Hepatocyte (in vitro differentiated cells): ENCODE measurements at regions not wholly inside any gene's neighbourhood (a gene's known extent, or its start where the extent isn't known, plus 50 kb on each side); places are given as distances from the start of the nearest gene placed in this dataset.

Experiments used
- DNase-seq: peaks from one replicate; pipeline ENCODE4 v3.0.0-alpha.2; 2016; ENCODE audit warnings: low spot score
- H2AFZ ChIP-seq: fragments of 200-600 bp; sonication (generic); 2 replicates; pipeline ENCODE4 v1.6.0; 2016; ENCODE audit warnings: antibody characterized with exemption, mild to moderate bottlenecking
- H3K27ac ChIP-seq: fragments of 200-600 bp; sonication (generic); 2 replicates; pipeline ENCODE4 v1.5.1; 2016; ENCODE audit warnings: mild to moderate bottlenecking
- H3K27me3 ChIP-seq: fragments of 200-600 bp; sonication (generic); 2 replicates; pipeline ENCODE4 v1.6.1; 2016
- H3K36me3 ChIP-seq: fragments of 200-600 bp; sonication (generic); replicated peaks from 2 replicates; pipeline ENCODE4 v1.5.1; 2016; ENCODE audit warnings: low read depth; ENCODE audit not compliant: insufficient read depth
- H3K4me1 ChIP-seq: fragments of 200-600 bp; sonication (generic); 2 replicates; pipeline ENCODE4 v1.5.1; 2016; ENCODE audit warnings: mild to moderate bottlenecking, moderate library complexity; ENCODE audit not compliant: insufficient read depth
- H3K4me2 ChIP-seq: fragments of 200-600 bp; sonication (generic); 2 replicates; pipeline ENCODE4 v1.6.0; 2016
- H3K4me3 ChIP-seq: fragments of 200-600 bp; sonication (generic); 2 replicates; pipeline ENCODE4 v1.5.1; 2016; ENCODE audit warnings: mild to moderate bottlenecking
- H3K79me2 ChIP-seq: fragments of 200-600 bp; sonication (generic); 2 replicates; pipeline ENCODE4 v1.6.0; 2017; ENCODE audit warnings: mild to moderate bottlenecking
- H3K9me2 ChIP-seq: fragments of 200-600 bp; sonication (generic); replicated peaks from 2 replicates; pipeline ENCODE4 v1.6.0; 2017; ENCODE audit warnings: mild to moderate bottlenecking; ENCODE audit not compliant: insufficient read depth
- H3K9me3 ChIP-seq: fragments of 200-600 bp; sonication (generic); 2 replicates; pipeline ENCODE4 v1.5.1; 2016; ENCODE audit warnings: low read depth, mild to moderate bottlenecking
- H4K20me1 ChIP-seq: fragments of 200-600 bp; sonication (generic); 2 replicates; pipeline ENCODE4 v1.6.0; 2016; ENCODE audit warnings: mild to moderate bottlenecking; ENCODE audit not compliant: insufficient read depth, poor library complexity, severe bottlenecking
- CTCF ChIP-seq: fragments of 200-600 bp; sonication (generic); IDR thresholded peaks from 2 replicates; pipeline ENCODE4 v1.5.1; 2016; ENCODE audit warnings: antibody characterized with exemption, mild to moderate bottlenecking; ENCODE audit not compliant: poor library complexity
- EZH2 ChIP-seq: fragments of 200-600 bp; sonication (generic); IDR thresholded peaks from 2 replicates; pipeline ENCODE4 v1.6.1; 2016; ENCODE audit warnings: antibody characterized with exemption, mild to moderate bottlenecking, borderline replicate concordance
- EZH2phosphoT487 ChIP-seq: fragments of 200-600 bp; sonication (generic); IDR thresholded peaks from one replicate; pipeline ENCODE4 v1.6.1; 2018; ENCODE audit warnings: antibody characterized with exemption, mild to moderate bottlenecking, low read depth, moderate library complexity; ENCODE audit not compliant: unreplicated experiment, severe bottlenecking
- WGBS: methylation state at CpG from one replicate; pipeline ENCODE4 v1.1.6; 2016; ENCODE audit warnings: low lambda C conversion rate; ENCODE audit errors: missing lambda C conversion rate; 5-methylcytosine and 5-hydroxymethylcytosine counted together

DNA sequence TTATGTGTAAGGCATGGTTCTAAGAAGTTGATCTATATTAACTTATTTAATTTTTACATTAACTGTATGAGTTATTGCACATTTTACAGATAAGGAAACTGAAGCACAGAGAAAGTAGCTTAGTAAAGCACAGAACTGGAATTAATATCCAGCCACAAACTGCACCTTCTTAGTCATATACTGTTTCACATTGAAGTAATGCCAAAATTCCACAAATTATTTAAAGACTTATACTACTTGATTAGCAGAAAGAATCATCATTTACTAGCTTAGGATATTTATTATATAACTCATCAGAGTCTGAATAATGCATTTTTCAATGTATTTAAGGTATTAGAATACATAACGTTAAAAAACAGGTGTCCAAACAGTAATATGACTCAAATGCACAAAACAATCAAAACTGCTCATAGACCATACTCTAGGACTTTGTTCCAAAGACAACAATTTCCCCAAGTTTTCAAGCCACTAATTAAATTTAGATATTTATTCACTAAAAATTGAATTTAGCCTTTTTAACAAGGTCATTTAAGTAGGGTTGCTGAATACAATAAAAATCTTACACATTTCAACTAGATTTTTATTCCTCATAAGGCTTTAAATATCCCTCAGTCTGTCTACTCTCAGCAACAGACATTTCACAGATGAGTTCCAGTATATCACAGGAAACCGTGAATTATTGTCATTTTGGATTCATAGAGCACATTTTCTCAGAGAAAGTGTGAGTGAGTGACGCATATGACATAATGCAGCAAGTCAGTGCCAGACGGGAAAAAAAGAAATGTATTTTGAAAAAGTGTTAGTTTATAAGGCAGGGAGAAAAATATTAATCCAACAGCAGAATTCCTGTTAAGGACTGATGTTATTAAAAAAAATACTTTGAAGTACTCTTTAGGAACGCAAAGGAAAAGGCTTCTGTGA lies 782.5 kb downstream of the TMTC2 start:
- Histone ChIP-seq H3K4me1 (no peaks in the 10 kb centered on the region), H3K4me3 (no peak overlapping the region), H3K36me3 (no peaks in the 10 kb centered on the region), H4K20me1 (no peaks in the 10 kb centered on the region), H3K79me2 (no peaks in the 10 kb centered on the region), H3K4me2 (no peak overlapping the region), H2AFZ (no peak overlapping the region), H3K9me3 (no peaks in the 10 kb centered on the region), H3K27me3 (peaks cover 2% of the 10 kb centered on the region), H3K9me2 (no peaks in the 10 kb centered on the region), H3K27ac (no peak overlapping the region)
- WGBS, result 83% methylated on average over 5 of the region's 5 CpGs
- no peak for DNase-seq
- no peak for TF ChIP-seq EZH2
- no peak for TF ChIP-seq EZH2phosphoT487
- TF ChIP-seq CTCF, result no peak

DNA sequence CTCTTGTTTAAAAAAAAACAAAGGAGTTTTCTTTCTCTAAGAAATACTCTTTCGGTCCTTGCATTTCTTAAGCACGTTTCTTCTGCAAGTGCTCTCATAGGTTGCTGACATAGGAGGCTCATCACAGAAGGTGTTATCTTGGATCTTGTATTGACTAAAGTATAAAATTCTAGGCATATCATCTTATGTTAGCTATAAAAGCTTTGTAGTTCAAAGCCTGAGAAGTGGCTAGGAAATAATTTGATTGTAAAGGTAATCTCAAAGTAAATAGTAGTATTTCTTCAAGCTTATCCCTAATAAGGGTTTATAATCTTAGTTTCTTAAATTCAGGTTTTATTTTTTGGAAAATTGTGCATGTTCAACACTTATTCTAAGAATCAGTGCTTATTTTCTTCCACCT lies 778.9 kb downstream of the TMTC2 start:
- DNase-seq, result peak; percentile 13
- no peaks in the 10 kb centered on the region for H4K20me1 ChIP-seq
- no peak overlapping the region for H2AFZ ChIP-seq
- no peaks in the 10 kb centered on the region for H3K4me1 ChIP-seq
- no peaks in the 10 kb centered on the region for H3K79me2 ChIP-seq
- peaks cover 3% of the 10 kb centered on the region for H3K27me3 ChIP-seq
- H3K9me3 ChIP-seq, result no peaks in the 10 kb centered on the region
- no peaks in the 10 kb centered on the region for H3K9me2 ChIP-seq
- no peak for TF ChIP-seq EZH2
- TF ChIP-seq CTCF, result no peak
- peak; percentile 100 for TF ChIP-seq EZH2phosphoT487
- H3K36me3 ChIP-seq, result no peaks in the 10 kb centered on the region
- H3K4me3 ChIP-seq, result no peak overlapping the region
- no peak overlapping the region for H3K4me2 ChIP-seq
- 26% methylated on average over 2 of the region's 2 CpGs for WGBS
- H3K27ac ChIP-seq, result no peak overlapping the region

DNA sequence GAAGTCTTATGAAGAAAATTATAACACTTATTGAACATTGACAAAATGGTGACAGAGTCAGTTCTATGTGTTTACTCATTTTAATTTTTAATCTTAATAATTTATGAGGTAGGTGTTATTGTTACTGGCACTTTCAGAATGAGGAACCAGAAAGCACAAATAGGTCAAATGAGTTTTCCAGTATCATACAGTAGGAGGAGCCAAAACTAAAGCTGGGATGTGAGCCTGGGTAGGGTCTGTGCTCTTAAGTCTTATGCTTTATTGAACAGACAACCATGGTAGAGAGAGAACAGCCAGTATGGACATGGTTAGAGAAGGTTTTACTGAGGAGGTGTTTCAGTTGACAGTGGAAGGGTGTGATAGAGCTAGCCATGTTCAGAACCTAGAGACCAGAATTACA lies 775.7 kb downstream of the TMTC2 start:
- no peaks in the 10 kb centered on the region for H4K20me1 ChIP-seq
- no peak for DNase-seq

GRCh38 chr12:83461336-83461935 lies 774.7 kb downstream of the TMTC2 start:
- 63% methylated on average over 3 of the region's 3 CpGs for WGBS

More for the DNA sequence above, 775.7 kb downstream of the TMTC2 start:
- H3K4me1 ChIP-seq, result no peaks in the 10 kb centered on the region
- no peak overlapping the region for H3K4me2 ChIP-seq
- no peaks in the 10 kb centered on the region for H3K79me2 ChIP-seq
- no peaks in the 10 kb centered on the region for H3K36me3 ChIP-seq
- H2AFZ ChIP-seq, result no peak overlapping the region
- H3K27ac ChIP-seq, result no peak overlapping the region
- peaks cover 3% of the 10 kb centered on the region for H3K27me3 ChIP-seq
- no peaks in the 10 kb centered on the region for H3K9me3 ChIP-seq
- no peak for TF ChIP-seq EZH2
- H3K9me2 ChIP-seq, result no peaks in the 10 kb centered on the region
- H3K4me3 ChIP-seq, result no peak overlapping the region

More at GRCh38 chr12:83461336-83461935, 774.7 kb downstream of the TMTC2 start:
- Histone ChIP-seq H3K4me3 (no peak overlapping the region), H2AFZ (no peak overlapping the region), H3K9me2 (no peaks in the 10 kb centered on the region), H4K20me1 (no peaks in the 10 kb centered on the region), H3K36me3 (no peaks in the 10 kb centered on the region), H3K9me3 (no peaks in the 10 kb centered on the region), H3K27ac (no peak overlapping the region), H3K4me2 (no peak overlapping the region), H3K27me3 (peaks cover 3% of the 10 kb centered on the region), H3K4me1 (no peaks in the 10 kb centered on the region), H3K79me2 (no peaks in the 10 kb centered on the region)
- no peak for DNase-seq
- TF ChIP-seq EZH2phosphoT487, result no peak
- no peak for TF ChIP-seq EZH2
- no peak for TF ChIP-seq CTCF
